Left ventricle myocardium superior (tissue), 1 donor: ENCODE measurements at regions not wholly inside any gene's neighbourhood (a gene's known extent, or its start where the extent isn't known, plus 50 kb on each side); places are given as distances from the start of the nearest gene placed in this dataset.

Experiments used
- ATAC-seq: fragments of 200-7000 bp; cut with Tn5 transposase; one replicate; pipeline ENCODE4 v1.9.1; 2020; ENCODE audit warnings: mild to moderate bottlenecking, moderate library complexity
- DNase-seq: peaks from one replicate; pipeline ENCODE4 v3.0.0-alpha.2; 2020
- intact Hi-C: fragments of 100-400 bp; cut with micrococcal nuclease; formaldehyde crosslinking; loops from one replicate; pipeline ENCODE4 v1.11.0; 2022
- donor health status: DM: no; HTN: yes; CAD: no; lungs with severe emphysema.

GRCh38 chr11:128284634-128285033 is 302.7 kb downstream of the ETS1 start:
- DNase-seq (no peak), ATAC-seq (no peak)
- intact Hi-C loops, result loop anchor here (10.0 kb wide), 2 partner anchors 110 to 550 kb away; no protein-coding TSS in a partner anchor

GRCh38 chr11:128283451-128283850 is 303.9 kb downstream of the ETS1 start:
- DNase-seq (no peak), ATAC-seq (no peak)
- intact Hi-C loops, result loop anchor here (10.0 kb wide), 2 partner anchors 109 to 551 kb away; no protein-coding TSS in a partner anchor

GRCh38 chr11:128282053-128282452 is 305.3 kb downstream of the ETS1 start:
- no peak for ATAC-seq
- no peak for DNase-seq
- intact Hi-C loops, result loop anchor here (10.0 kb wide), 2 partner anchors 107 to 553 kb away; no protein-coding TSS in a partner anchor

GRCh38 chr11:128279866-128280265 is 307.5 kb downstream of the ETS1 start:
- ATAC-seq (no peak), DNase-seq (no peak)
- intact Hi-C loops, result loop anchor here (10.0 kb wide), 2 partner anchors 105 to 555 kb away; no protein-coding TSS in a partner anchor

GRCh38 chr11:128273736-128274135 is 313.6 kb downstream of the ETS1 start:
- DNase-seq (no peak), ATAC-seq (no peak)
- intact Hi-C loops, result no loop called here

- DNase-seq, result no peak
- intact Hi-C loops, result no loop called here
- no peak for ATAC-seq
These were observed 316.0 kb downstream of the ETS1 start for GRCh38 chr11:128271401-128271800.

- ATAC-seq (no peak), DNase-seq (no peak)
- intact Hi-C loops, result no loop called here
These were observed 317.9 kb downstream of the ETS1 start for GRCh38 chr11:128269466-128269865.

- no peak for ATAC-seq
- DNase-seq, result no peak
- intact Hi-C loops, result no loop called here
These were observed 320.5 kb downstream of the ETS1 start for GRCh38 chr11:128266893-128267292.

GRCh38 chr11:128262463-128263345 is 324.7 kb downstream of the ETS1 start:
- intact Hi-C loops, result no loop called here
- no peak for ATAC-seq

GRCh38 chr11:128261011-128261421 is 326.3 kb downstream of the ETS1 start:
- ATAC-seq, result no peak
- no peak for DNase-seq
- intact Hi-C loops, result no loop called here

More at GRCh38 chr11:128262463-128263345, 324.7 kb downstream of the ETS1 start:
- DNase-seq, result no peak

- ATAC-seq, result no peak
- intact Hi-C loops, result no loop called here
- no peak for DNase-seq
These were observed 327.0 kb downstream of the ETS1 start for GRCh38 chr11:128260398-128260797.

- intact Hi-C loops, result no loop called here
- no peak for ATAC-seq
- DNase-seq, result no peak
These were observed 327.5 kb downstream of the ETS1 start for GRCh38 chr11:128259816-128260215.

- no peak for DNase-seq
- no peak for ATAC-seq
- intact Hi-C loops, result no loop called here
These were observed 332.4 kb downstream of the ETS1 start for GRCh38 chr11:128254941-128255340.

GRCh38 chr11:128251140-128251539 is 336.2 kb downstream of the ETS1 start:
- no peak for DNase-seq
- ATAC-seq, result no peak
- intact Hi-C loops, result no loop called here

GRCh38 chr11:128250482-128250881 is 336.9 kb downstream of the ETS1 start:
- intact Hi-C loops, result no loop called here
- ATAC-seq, result no peak
- no peak for DNase-seq

GRCh38 chr11:128246810-128247594 is 340.4 kb downstream of the ETS1 start:
- intact Hi-C loops, result no loop called here
- DNase-seq, result no peak
- ATAC-seq, result peak; percentile 75

- ATAC-seq, result peak; percentile 82
- intact Hi-C loops, result no loop called here
- DNase-seq, result peak; percentile 44
These were observed 341.0 kb downstream of the ETS1 start for GRCh38 chr11:128246364-128246801.

GRCh38 chr11:128244871-128245270 is 342.5 kb downstream of the ETS1 start:
- intact Hi-C loops, result no loop called here
- DNase-seq, result no peak
- no peak for ATAC-seq

GRCh38 chr11:128242451-128242850 is 344.9 kb downstream of the ETS1 start:
- ATAC-seq, result no peak
- intact Hi-C loops, result no loop called here

GRCh38 chr11:128240546-128240945 is 346.8 kb downstream of the ETS1 start:
- no peak for DNase-seq
- intact Hi-C loops, result no loop called here
- ATAC-seq, result no peak

More at GRCh38 chr11:128242451-128242850, 344.9 kb downstream of the ETS1 start:
- no peak for DNase-seq
